ENCODE measurements at regions not wholly inside any gene's neighbourhood (a gene's known extent, or its start where the extent isn't known, plus 50 kb on each side); places are given as distances from the start of the nearest gene placed in this dataset.
"Not testable (repeated sequence)": the region's sequence is repeated elsewhere in the genome, so short reads cannot be mapped to it uniquely, and the experiment has no call there.

- DNase-seq (ENCODE audit: low read depth); in situ Hi-C loops (cut with HindIII; ENCODE audit: low pct_unique_long_range_greater_than_20kb, low sequenced_read_pairs): not testable (repeated sequence)
Measured at GRCh38 chr5:118107246-118107645, 881.1 kb downstream of the DTWD2 start.

- DNase-seq (ENCODE audit: low read depth): no peak
- in situ Hi-C loops (cut with HindIII; ENCODE audit: low pct_unique_long_range_greater_than_20kb, low sequenced_read_pairs): no loop called here
Measured at GRCh38 chr5:118098716-118099115, 889.6 kb downstream of the DTWD2 start.

DNA sequence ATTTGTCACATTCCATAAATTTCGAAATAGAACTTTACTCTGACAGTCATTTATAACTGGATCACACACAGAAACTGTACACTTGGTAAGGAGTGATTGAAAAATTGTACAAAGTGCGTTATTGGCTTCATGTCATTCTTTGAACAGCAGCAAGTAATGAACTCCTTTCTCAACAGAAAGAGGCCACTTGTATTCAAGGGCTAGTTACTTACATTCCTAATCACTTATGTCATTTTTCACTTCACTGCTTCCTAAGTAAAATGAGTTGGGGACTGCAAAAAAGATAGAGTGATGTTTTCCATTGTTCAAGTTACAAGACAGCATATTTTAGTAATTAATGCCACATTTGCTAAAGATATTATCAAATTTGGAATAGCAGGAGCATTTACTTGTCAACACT, 893.2 kb downstream of the DTWD2 start:
- in situ Hi-C loops (cut with HindIII; ENCODE audit: low pct_unique_long_range_greater_than_20kb, low sequenced_read_pairs): no loop called here
- DNase-seq (ENCODE audit: low read depth): no peak

DNA sequence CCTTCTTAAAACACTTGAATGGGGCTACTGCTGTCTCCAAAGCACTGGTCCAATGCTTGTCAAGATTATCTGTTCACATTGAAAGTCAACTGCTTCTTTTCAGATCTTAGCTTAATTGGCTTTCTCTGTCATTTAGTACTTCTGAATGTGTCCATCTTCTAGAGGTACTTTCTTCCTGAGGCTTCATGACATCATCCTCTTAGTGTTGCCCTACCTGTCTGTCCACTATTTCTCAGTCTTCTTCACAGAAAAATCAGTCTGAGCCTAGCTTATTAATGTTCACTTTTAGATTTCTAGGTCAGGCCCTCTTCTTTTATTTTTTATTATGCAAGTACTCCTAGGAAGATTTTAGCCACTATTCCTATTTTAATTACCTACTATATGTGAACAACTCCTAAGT, 899.9 kb downstream of the DTWD2 start:
- in situ Hi-C loops (cut with HindIII; ENCODE audit: low pct_unique_long_range_greater_than_20kb, low sequenced_read_pairs): no loop called here
- no peak for DNase-seq (ENCODE audit: low read depth)

GRCh38 chr5:118076490-118076889, 911.9 kb downstream of the DTWD2 start:
- DNase-seq (ENCODE audit: low read depth): no peak
- in situ Hi-C loops (cut with HindIII; ENCODE audit: low pct_unique_long_range_greater_than_20kb, low sequenced_read_pairs): no loop called here

DNA sequence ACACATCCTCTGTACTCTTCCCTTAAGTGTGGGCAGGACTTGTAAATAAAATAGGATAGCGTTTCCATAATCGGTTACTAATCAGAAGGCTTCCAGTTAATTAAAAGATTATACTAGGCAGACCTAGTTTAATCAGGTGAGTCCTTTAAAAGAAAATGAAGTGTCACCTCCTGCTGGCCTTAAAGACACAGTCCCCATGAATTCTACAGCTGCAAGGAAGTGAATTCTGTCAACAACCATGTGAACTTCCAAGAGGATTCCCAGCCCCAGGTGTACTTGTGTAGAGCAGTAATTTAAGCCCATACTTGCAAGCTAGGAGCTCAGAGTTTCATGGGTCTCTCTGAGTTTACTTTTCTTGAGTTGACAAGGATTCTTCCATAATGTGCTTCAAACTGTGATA, 918.3 kb downstream of the DTWD2 start:
- in situ Hi-C loops (cut with HindIII; ENCODE audit: low pct_unique_long_range_greater_than_20kb, low sequenced_read_pairs): no loop called here
- no peak for DNase-seq (ENCODE audit: low read depth)

DNA sequence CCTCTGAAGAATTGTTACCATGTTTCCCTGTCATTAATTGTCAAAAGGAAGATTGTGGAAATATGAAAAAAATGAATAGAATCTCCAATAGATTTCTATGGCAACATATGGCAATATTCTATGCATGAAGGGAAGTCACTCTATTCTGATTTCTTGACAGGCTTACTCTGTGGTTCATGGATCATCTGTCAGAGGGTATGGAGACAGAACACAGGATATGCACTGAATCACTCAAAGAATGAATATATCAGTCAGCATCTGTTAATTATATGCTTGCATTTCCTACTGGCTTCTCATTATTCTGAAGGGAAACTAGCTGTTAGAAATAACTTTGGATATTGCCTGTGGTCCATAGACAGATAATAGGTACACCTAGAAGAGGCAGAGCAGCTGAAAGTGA, 918.9 kb downstream of the DTWD2 start:
- in situ Hi-C loops (cut with HindIII; ENCODE audit: low pct_unique_long_range_greater_than_20kb, low sequenced_read_pairs): no loop called here
- no peak for DNase-seq (ENCODE audit: low read depth)

- in situ Hi-C loops (cut with HindIII; ENCODE audit: low pct_unique_long_range_greater_than_20kb, low sequenced_read_pairs): no loop called here
- DNase-seq (ENCODE audit: low read depth): no peak
Measured at GRCh38 chr5:118068886-118069285, 919.5 kb downstream of the DTWD2 start.

DNA sequence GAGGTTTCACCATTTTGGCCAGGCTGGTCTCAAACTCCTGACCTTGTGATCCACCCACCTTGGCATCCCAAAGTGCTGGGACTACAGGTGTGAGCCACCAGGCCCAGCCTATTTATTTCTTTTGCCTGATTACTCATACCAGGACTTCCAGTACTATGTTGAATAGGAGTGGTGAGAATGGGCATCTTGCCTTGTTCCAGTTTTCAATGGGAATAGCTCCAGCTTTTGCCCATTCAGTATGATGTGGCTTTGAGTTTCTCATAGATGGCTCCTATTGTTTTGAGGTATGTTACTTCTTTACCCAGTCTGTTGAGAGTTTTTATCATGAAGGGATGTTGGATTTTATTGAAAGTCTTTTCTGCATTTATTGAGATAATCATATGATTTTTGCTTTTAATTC, 924.5 kb downstream of the DTWD2 start:
- in situ Hi-C loops (cut with HindIII; ENCODE audit: low pct_unique_long_range_greater_than_20kb, low sequenced_read_pairs); DNase-seq (ENCODE audit: low read depth): not testable (repeated sequence)

DNA sequence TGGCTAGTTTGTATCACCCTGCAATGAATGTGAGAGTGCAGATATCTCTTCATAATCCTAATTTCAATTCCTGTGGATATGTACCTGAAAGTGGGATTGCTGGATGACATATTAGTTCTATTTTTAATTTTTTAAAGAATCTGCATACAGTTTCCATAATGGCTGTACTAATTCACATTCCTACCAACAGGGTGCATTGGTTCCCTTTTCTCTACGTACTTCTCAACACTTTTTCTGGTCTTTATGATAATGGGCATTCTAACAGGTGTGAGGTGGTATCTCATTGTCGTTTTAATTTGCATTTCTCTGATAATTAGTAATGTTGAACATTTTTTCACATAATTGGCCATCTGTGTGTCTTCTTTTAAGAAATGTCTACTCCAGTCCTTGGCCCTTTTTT, 927.5 kb downstream of the DTWD2 start:
- DNase-seq (ENCODE audit: low read depth): no peak
- in situ Hi-C loops (cut with HindIII; ENCODE audit: low pct_unique_long_range_greater_than_20kb, low sequenced_read_pairs): no loop called here

DNA sequence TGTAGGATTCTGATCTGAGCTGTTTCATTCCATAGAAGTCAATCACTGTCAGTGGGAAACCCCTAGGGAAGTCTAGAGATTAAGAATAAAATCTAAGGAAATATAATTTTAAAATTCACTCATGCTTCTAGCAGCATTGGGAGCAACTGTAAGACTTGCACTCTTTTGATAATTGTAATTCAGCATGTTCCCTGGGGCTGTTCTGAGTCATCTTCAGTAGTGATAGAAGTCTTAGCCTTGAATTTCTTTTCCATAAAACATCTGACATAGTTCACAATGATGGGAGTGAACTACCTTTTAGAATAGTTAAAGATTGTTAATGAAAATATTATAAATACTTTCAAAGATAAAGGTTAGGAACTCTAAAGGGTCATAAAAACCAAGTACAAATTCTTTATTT, 935.8 kb downstream of the DTWD2 start:
- in situ Hi-C loops (cut with HindIII; ENCODE audit: low pct_unique_long_range_greater_than_20kb, low sequenced_read_pairs): no loop called here
- DNase-seq (ENCODE audit: low read depth): no peak

DNA sequence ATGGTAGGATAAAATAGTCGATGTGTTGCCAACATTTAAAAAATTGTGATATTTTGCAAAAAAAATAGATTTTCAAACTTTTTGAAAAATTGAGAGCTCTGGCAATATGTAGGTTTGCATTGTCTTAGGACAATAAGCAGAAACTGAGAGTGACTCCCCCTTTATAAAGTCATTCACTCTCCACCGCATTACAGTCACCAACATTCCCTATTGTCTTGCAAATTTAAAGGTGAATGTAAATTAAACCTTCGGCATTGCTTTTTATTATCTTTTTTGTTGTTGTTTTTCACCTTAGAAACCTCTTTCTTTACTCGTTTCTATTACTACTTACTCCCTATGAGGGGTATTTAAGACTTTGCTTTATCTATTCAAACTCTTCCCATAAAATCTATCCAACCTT, 944.2 kb downstream of the DTWD2 start:
- in situ Hi-C loops (cut with HindIII; ENCODE audit: low pct_unique_long_range_greater_than_20kb, low sequenced_read_pairs): no loop called here
- DNase-seq (ENCODE audit: low read depth): no peak

DNA sequence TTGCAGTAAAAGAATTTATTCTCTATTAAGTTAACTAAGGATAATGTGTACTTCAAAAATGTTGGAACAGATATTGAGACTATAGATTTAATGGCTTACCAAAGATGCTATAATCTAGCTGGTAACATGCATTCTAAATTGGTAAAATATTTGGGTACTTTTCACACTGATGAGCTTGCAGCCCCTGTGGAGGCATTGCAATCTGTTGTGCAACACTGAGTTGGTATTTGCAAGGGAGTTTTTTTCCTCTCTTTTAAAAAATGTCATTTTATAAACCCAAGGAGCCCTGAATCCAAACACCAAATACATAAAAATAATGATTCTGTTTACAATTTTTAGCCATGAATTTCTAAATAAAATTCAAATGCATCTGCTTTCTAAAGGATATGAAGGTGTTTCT, 944.8 kb downstream of the DTWD2 start:
- DNase-seq (ENCODE audit: low read depth): no peak
- in situ Hi-C loops (cut with HindIII; ENCODE audit: low pct_unique_long_range_greater_than_20kb, low sequenced_read_pairs): no loop called here

DNA sequence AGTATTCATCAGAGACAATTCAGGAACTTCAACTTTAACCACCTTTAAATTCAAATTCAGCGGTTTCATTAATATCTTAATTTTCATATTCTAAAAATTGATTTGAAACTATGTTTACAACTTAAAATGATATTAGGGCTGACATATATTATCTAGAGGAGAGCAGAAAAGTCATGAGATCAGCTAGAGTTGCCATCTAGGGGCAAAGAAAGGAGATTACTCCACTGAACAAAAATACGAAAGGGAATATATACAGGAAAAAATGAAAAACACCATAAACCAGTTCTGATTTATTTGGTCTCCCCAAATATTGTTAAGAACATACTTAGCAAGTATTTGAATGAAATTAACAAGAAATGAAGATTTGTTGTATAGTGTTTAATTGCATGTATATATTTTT, 946.3 kb downstream of the DTWD2 start:
- in situ Hi-C loops (cut with HindIII; ENCODE audit: low pct_unique_long_range_greater_than_20kb, low sequenced_read_pairs): no loop called here

GRCh38 chr5:118040496-118040895, 947.9 kb downstream of the DTWD2 start:
- in situ Hi-C loops (cut with HindIII; ENCODE audit: low pct_unique_long_range_greater_than_20kb, low sequenced_read_pairs): no loop called here
- no peak for DNase-seq (ENCODE audit: low read depth)

More for the DNA sequence above, 946.3 kb downstream of the DTWD2 start:
- DNase-seq (ENCODE audit: low read depth): no peak

GRCh38 chr5:118033686-118034338, 954.5 kb downstream of the DTWD2 start:
- DNase-seq (ENCODE audit: low read depth): no peak
- in situ Hi-C loops (cut with HindIII; ENCODE audit: low pct_unique_long_range_greater_than_20kb, low sequenced_read_pairs): no loop called here

DNA sequence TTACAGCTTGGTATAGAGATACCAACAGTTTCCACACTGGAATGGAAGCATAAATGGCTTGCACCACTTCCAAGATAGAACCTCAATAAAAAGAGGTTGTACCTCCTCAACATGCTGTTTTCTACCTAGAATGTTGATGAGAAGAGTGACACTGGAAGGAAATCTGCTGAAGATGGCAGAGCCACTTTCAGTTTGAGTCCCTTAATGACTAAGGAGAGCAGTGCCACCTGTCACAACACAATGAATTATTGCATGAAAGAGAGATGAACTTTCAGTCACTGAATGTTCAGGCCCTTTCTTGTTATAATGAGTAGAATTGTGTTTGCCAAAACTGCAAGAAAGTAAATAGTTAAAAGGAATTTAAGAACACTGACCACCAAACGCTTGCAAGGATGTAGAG, 958.5 kb downstream of the DTWD2 start:
- no peak for DNase-seq (ENCODE audit: low read depth)
- in situ Hi-C loops (cut with HindIII; ENCODE audit: low pct_unique_long_range_greater_than_20kb, low sequenced_read_pairs): no loop called here

DNA sequence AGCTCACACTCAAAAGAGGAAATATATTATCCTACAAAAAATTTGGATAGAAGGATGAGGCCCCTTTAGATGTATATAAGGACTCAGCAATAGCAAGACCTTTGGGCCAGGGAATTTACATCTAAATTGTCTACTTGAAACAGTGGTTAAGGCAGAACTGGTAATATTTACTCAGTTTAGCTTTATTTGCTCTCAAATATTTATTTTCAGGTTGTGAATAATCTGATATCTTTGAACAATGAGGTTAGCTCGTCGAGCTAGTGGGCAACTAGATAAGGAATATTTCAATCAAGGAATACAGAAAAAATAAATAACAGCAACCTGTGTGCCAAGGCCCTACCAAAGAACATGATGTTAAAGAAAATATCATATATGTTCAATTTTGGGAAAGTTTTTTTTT, 966.3 kb downstream of the DTWD2 start:
- in situ Hi-C loops (cut with HindIII; ENCODE audit: low pct_unique_long_range_greater_than_20kb, low sequenced_read_pairs): no loop called here
- no peak for DNase-seq (ENCODE audit: low read depth)

DNA sequence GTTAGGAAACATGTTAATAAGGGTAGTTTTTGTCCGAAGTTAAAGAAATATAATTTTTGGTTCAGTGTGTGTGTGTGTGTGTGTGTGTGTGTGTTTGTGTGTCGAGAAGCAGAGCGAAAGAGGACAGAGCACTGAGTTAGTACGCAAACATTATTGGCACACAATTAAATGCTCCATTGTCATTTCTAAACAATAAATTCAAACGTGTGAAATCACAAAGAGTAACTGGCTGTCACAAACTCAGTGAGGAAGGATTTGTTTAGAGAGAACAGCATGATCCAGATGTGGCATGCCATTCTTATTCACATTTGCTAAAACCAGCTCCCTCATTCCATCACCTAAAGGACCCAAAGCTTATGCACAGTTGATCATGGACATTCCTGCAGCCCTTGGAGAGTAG, 970.8 kb downstream of the DTWD2 start:
- no peak for DNase-seq (ENCODE audit: low read depth)
- in situ Hi-C loops (cut with HindIII; ENCODE audit: low pct_unique_long_range_greater_than_20kb, low sequenced_read_pairs): no loop called here

GRCh38 chr5:118016396-118016795, 972.0 kb downstream of the DTWD2 start:
- no peak for DNase-seq (ENCODE audit: low read depth)
- in situ Hi-C loops (cut with HindIII; ENCODE audit: low pct_unique_long_range_greater_than_20kb, low sequenced_read_pairs): no loop called here

DNA sequence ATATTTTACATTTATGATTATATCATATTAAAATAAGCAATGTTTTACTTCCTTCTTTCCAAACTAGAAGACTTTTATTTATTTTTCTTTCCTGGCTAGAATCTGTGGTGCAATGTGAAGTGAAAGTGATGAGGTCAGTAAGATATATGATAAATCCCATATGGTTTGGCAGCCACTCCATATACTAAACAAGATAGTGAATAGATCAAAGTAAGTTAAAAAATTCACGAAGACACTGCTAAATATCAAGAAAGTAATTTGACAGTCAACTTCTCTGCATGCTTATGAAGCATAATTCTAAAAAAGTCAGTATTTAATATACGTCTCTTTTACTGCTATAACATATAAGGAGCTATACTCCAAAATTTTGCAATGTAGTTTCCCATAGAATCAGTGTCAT, 972.8 kb downstream of the DTWD2 start:
- in situ Hi-C loops (cut with HindIII; ENCODE audit: low pct_unique_long_range_greater_than_20kb, low sequenced_read_pairs): no loop called here
- DNase-seq (ENCODE audit: low read depth): no peak

Data from Caki2 (cell line).